ENCODE measurements at regions not wholly inside any gene's neighbourhood (a gene's known extent, or its start where the extent isn't known, plus 50 kb on each side); places are given as distances from the start of the nearest gene placed in this dataset.

GRCh38 chr3:18771931-18772330 lies 346.8 kb upstream of the SATB1 start:
- TF ChIP-seq CTCF (IDR thresholded peaks at IDR 0.05), result no peak
- TF ChIP-seq EZH2phosphoT487 (IDR thresholded peaks at IDR 0.05), result no peak
- no peak for TF ChIP-seq EZH2 (IDR thresholded peaks at IDR 0.05)

All from neural progenitor cell (in vitro differentiated cells).